ENCODE measurements at regions not wholly inside any gene's neighbourhood (a gene's known extent, or its start where the extent isn't known, plus 50 kb on each side); places are given as distances from the start of the nearest gene placed in this dataset.

GRCh38 chr14:103204852-103205540 lies 81.7 kb downstream of the TNFAIP2 start (continued):
- TF ChIP-seq ZNF391 (tag by site-specific recombination; IDR thresholded peaks at IDR 0.05; ENCODE audit: borderline replicate concordance, low read depth) (0 out of 2 replicates have a peak, but pooled peaks have one; percentile 60), KLF16 (tag by site-specific recombination; IDR thresholded peaks at IDR 0.05) (0 out of 2 replicates have a peak, but pooled peaks have one; percentile 46), BCL11B (tag by site-specific recombination; IDR thresholded peaks at IDR 0.05; ENCODE audit: low read depth) (no peak), ZNF155 (tag by site-specific recombination; IDR thresholded peaks at IDR 0.05) (no peak), ZNF280C (tag by site-specific recombination; IDR thresholded peaks at IDR 0.05) (0 out of 2 replicates have a peak, but pooled peaks have one; percentile 26), ZXDB (tag by site-specific recombination; IDR thresholded peaks at IDR 0.05) (no peak), KLF8 (tag by site-specific recombination; IDR thresholded peaks at IDR 0.05) (peak; percentile 75), ZNF560 (tag by site-specific recombination; IDR thresholded peaks at IDR 0.05; ENCODE audit: borderline replicate concordance) (0 out of 2 replicates have a peak, but pooled peaks have one; percentile 18), ZFP69B (tag by site-specific recombination; IDR thresholded peaks at IDR 0.05) (0 out of 2 replicates have a peak, but pooled peaks have one; percentile 47), OVOL3 (tag by site-specific recombination; IDR thresholded peaks at IDR 0.05) (0 out of 2 replicates have a peak, but pooled peaks have one; percentile 29), ZNF280D (tag by site-specific recombination; IDR thresholded peaks at IDR 0.05) (peak; percentile 99), ZNF449 (tag by site-specific recombination; IDR thresholded peaks at IDR 0.05) (no peak)

- POLR2A ChIA-PET, result interaction anchor here (0.6 kb wide), 1 partner anchor 1318 kb away, joined by 12 read pairs; no protein-coding TSS in a partner anchor
- TF ChIP-seq ZBTB21 (tag by site-specific recombination; IDR thresholded peaks at IDR 0.05) (no peak), KLF1 (tag by site-specific recombination; IDR thresholded peaks at IDR 0.05) (no peak)
- Histone ChIP-seq H3K27ac (ENCODE audit: extremely low read depth, low read depth, low read length) (no peak overlapping the region), H3K9me3 (ENCODE audit: control insufficient read depth, insufficient read depth, low read depth, low read length) (no peaks in the 10 kb centered on the region), H3K4me1 (ENCODE audit: control insufficient read depth, insufficient read depth, low read length) (no peaks in the 10 kb centered on the region), H3K36me3 (ENCODE audit: control insufficient read depth in 2 of 2, insufficient read depth in 1 of 2, low read length in 2 of 2) (no peaks in the 10 kb centered on the region), H3K4me3 (ENCODE audit: low read depth, low read length) (no peak overlapping the region)
- CTCF ChIA-PET, result interaction anchor here (1.1 kb wide), 2 partner anchors 21 to 127 kb away, joined by 3 to 7 read pairs; no protein-coding TSS in a partner anchor
These were observed 82.3 kb downstream of the TNFAIP2 start for GRCh38 chr14:103205541-103205906.

- Histone ChIP-seq H3K36me3 (ENCODE audit: control insufficient read depth in 2 of 2, insufficient read depth in 1 of 2, low read length in 2 of 2) (no peaks in the 10 kb centered on the region), H3K4me3 (ENCODE audit: low read depth, low read length) (no peak overlapping the region), H3K9me3 (ENCODE audit: control insufficient read depth, insufficient read depth, low read depth, low read length) (no peaks in the 10 kb centered on the region), H3K27ac (ENCODE audit: extremely low read depth, low read depth, low read length) (no peak overlapping the region), H3K4me1 (ENCODE audit: control insufficient read depth, insufficient read depth, low read length) (no peaks in the 10 kb centered on the region)
- ChIA-PET POLR2A (no interaction called here), CTCF (interaction anchor here (1.1 kb wide), 2 partner anchors 22 to 127 kb away, joined by 3 to 7 read pairs; no protein-coding TSS in a partner anchor)
- TF ChIP-seq ZNF302 (tag by site-specific recombination; IDR thresholded peaks at IDR 0.05; ENCODE audit: low read depth) (no peak), ZNF341 (tag by site-specific recombination; IDR thresholded peaks at IDR 0.05; ENCODE audit: low read depth) (no peak), ZNF501 (tag by site-specific recombination; IDR thresholded peaks at IDR 0.05) (no peak), IKZF3 (tag by site-specific recombination; IDR thresholded peaks at IDR 0.05) (no peak)
- TF ChIP-seq, protein P1, sequence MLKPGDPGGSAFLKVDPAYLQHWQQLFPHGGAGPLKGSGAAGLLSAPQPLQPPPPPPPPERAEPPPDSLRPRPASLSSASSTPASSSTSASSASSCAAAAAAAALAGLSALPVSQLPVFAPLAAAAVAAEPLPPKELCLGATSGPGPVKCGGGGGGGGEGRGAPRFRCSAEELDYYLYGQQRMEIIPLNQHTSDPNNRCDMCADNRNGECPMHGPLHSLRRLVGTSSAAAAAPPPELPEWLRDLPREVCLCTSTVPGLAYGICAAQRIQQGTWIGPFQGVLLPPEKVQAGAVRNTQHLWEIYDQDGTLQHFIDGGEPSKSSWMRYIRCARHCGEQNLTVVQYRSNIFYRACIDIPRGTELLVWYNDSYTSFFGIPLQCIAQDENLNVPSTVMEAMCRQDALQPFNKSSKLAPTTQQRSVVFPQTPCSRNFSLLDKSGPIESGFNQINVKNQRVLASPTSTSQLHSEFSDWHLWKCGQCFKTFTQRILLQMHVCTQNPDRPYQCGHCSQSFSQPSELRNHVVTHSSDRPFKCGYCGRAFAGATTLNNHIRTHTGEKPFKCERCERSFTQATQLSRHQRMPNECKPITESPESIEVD (tag by site-specific recombination; IDR thresholded peaks at IDR 0.05), result no peak
- TF ChIP-seq, protein P2, sequence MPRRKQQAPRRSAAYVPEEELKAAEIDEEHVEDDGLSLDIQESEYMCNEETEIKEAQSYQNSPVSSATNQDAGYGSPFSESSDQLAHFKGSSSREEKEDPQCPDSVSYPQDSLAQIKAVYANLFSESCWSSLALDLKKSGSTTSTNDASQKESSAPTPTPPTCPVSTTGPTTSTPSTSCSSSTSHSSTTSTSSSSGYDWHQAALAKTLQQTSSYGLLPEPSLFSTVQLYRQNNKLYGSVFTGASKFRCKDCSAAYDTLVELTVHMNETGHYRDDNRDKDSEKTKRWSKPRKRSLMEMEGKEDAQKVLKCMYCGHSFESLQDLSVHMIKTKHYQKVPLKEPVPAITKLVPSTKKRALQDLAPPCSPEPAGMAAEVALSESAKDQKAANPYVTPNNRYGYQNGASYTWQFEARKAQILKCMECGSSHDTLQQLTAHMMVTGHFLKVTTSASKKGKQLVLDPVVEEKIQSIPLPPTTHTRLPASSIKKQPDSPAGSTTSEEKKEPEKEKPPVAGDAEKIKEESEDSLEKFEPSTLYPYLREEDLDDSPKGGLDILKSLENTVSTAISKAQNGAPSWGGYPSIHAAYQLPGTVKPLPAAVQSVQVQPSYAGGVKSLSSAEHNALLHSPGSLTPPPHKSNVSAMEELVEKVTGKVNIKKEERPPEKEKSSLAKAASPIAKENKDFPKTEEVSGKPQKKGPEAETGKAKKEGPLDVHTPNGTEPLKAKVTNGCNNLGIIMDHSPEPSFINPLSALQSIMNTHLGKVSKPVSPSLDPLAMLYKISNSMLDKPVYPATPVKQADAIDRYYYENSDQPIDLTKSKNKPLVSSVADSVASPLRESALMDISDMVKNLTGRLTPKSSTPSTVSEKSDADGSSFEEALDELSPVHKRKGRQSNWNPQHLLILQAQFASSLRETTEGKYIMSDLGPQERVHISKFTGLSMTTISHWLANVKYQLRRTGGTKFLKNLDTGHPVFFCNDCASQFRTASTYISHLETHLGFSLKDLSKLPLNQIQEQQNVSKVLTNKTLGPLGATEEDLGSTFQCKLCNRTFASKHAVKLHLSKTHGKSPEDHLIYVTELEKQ (tag by site-specific recombination; IDR thresholded peaks at IDR 0.05; ENCODE audit: borderline replicate concordance), result no peak
These were observed 82.8 kb downstream of the TNFAIP2 start for GRCh38 chr14:103206023-103206481.

All from HEK293 (cell line).